GM19455 (cell line): ENCODE measurements at regions not wholly inside any gene's neighbourhood (a gene's known extent, or its start where the extent isn't known, plus 50 kb on each side); places are given as distances from the start of the nearest gene placed in this dataset.
"Not testable (repeated sequence)": the region's sequence is repeated elsewhere in the genome, so short reads cannot be mapped to it uniquely, and the experiment has no call there.

Experiments used
- ATAC-seq: cut with Tn5 transposase; IDR thresholded peaks from one replicate; pipeline ENCODE4 v1.9.1; 2021; ENCODE audit not compliant: unreplicated experiment

DNA sequence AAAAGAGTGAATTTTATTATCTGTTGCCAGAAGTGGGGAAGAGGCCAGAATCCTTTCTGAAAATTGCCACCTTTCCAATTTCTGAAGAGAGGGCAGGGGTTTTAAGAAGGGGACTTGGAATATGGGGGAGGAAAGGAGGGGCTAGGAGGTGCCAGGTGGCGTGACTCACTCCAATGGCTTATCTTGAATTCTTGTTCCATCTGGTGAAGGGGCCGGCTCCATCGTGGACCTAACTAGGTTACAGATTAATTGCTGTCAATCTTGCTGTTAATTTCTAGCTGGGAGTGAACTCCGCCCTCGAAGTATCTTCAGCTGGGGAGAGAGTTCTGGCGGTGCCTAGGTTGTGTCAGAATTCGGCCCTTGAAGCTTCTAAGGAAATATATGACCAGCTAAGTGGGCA, 138.7 kb downstream of the YTHDC2 start:
- ATAC-seq = no peak

DNA sequence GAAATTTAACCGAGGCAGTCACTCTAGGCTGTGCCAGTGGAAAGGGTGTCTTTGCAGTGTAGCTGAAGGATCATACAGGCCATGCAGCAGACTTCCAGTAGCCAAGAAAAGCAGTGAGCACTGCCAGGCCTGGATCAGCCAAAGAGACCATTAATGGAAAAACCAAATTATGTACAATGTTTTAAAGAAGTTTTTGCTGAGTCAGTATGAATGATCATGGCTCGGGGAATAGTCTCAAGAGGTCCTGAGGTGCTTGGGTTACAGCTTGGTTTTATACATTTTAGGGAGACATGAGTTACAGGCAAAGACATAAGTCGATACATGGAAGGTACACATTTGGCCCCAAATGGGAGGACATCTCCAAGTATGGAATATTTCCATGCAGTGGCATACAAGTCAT, 141.3 kb downstream of the YTHDC2 start:
- ATAC-seq = no peak

DNA sequence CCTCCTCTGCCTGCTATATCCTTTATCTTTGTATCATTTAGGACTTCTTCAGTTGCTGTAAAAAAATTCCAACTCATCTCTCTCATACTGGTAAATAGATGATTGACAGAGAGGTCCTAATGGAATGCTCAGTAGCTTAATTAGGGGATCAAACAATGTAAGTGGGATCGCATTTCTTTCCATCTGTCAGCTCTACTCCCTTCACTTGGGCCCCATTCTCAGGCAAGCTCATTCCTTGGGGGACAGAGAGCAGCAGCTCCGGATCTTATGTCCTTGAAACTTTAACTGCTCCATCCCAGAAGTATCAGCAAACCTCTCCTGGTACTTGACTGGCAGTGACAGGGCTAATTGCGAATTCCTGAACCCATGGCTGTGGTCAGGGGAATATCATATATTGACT, 146.7 kb downstream of the YTHDC2 start:
- no peak for ATAC-seq

DNA sequence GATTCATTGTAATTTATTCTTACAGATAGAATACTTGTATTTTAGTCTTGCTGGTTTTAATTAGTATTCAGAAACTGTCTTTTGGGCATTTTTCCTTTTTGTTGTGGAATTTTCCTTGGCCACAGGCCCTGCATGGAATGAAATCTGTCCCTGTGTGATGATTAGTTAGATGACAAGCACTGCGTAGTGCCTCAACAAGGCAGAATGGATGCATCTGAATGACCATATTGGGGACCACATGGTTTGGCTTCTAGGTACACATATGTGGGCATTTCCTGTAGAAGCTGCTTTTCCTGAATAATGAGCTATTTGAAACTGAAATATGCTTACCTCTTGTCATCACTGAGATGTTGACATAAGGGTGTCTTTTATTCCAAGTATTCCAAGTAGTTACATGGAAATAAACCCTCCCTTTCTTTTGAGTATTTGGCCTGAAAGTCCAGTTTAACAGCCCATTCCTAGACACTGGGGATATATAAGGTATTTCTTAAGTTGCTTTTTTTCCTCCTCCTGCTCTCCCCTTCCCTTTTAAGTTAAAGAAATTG, 147.3 kb downstream of the YTHDC2 start:
- no peak for ATAC-seq

DNA sequence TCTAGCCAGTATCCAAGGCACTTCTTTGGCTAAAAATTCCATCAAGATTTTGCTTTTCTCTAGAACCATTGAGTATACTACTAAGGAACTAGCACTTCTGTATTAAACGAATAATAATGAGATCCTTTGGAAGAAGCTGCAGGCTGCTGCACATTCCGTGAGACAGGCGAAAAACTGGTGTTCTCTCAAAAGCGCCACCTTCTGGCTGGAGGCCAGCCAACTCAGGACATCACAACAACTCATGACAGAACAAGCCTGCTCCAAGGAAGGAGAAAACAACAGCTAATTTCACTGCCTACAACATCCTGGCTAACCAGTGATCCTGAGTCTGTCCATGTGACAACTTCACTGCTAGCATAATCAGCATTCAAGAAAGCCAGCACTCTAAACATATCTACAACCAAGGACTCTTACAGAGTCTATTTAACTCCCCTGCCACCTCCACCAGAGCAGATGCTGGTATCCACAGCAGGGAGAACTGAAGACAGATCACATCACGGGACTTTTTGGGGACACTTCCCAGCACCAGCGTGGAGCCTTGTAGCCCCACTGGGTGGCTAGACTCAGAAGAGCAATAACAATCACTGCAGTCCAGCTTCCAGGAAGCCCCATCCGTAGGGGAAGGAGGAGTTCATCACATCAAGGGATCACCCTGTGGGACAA, 150.5 kb downstream of the YTHDC2 start:
- ATAC-seq = peak; percentile 87

DNA sequence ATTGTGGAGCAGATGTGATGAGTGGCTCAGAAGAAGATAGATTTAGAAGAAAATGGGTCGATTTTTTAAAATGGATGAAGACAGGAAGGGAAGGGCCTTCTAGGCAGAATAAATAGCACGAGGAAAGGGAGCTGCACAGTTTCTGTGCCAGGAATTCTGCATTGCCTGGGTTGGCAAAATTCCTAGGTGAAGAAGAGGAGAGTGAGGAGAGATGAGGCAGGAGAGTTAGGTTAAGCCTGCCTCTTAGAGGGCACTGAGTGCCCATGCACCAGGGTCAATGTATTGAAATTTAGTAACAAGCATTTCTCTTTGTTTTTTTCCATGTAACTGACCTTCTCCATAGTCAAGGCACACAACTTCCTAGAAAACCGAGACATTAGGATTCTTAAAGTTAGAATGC, 159.5 kb downstream of the YTHDC2 start:
- ATAC-seq = no peak

DNA sequence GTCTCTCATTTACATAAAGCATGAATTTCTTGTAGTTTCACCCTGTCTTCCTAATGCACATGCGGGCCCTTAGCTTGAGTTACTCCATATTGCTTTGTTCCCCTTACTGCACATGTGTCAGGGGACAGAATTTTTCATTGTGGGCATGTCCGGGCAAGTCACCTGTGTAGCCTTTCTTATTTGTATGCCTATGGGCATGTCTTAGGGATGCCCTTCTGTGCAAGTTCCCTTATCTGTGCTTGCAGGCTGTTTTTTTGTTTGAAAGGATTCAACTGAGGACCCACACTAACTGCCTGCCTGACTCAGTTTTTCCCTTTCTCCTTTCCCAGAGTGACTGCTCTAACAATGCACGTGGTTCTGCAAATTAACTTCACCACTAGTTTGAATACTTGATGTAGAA, 161.7 kb downstream of the YTHDC2 start:
- no peak for ATAC-seq

DNA sequence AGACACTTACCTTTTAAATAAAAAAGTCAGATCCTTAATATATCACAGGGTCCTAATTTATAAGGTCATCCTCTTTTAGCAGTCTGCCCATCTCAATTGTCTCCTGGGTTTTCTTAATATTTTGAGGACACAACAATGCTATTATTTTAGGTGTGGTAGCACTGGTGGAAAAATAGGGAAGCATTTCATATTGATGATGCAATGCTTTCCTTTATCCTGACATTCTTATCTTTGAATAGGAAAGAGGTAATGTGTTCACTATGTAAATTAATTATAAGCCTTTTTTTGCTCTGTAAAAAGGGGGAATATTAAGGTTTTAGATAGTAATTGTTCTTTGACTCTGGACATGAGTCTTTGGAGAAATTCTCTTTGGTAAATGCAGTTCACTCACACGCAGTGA, 164.7 kb downstream of the YTHDC2 start:
- no peak for ATAC-seq

DNA sequence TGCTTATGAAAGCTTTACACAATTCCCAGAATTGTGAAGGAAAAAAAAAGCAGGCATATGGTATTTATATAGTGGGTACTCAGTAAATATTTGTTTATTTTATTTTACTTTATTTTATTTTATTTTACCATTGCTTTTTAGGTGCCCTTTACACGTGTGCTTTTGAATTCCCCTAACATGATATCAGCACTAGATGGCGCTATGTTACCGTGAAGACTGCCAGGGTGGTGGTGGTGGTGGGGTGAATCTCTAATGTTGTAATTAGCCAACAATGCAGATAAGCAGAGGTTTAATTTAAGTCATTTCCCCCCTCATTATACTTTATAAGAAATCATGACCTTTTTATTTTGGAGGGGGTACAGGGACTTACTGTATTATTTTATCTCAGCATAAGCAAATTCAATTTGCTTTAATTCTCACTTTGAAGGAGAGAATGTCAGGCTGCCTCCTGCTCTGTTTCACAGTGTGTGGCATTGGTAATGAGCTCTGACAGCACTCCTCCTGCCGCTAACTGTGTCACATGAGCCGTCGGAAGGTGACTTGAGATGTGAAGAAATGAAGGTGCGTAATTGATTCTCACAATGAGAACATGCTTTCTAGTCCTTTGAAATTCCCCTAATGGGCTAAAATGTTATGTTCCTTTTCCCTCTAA, 165.6 kb downstream of the YTHDC2 start:
- no peak for ATAC-seq

DNA sequence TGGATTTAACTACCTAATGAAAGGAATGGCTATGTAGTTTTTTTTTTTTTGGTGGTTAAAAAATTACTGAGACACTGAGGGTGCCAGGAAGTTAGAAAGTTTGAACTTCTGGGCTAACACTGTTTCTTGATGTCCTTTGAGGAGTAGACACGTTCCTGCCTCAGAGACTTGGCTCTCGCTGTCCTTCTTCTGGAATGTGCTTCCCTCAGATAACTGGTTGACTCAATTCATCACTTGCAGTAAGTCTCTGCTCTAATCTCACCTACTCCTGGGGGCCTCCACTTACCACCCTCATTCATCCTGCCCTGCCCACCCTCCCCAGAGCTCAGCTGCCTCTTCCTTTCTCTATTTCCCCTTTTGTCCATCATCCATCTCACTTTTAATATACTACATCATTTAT, 167.0 kb downstream of the YTHDC2 start:
- no peak for ATAC-seq

DNA sequence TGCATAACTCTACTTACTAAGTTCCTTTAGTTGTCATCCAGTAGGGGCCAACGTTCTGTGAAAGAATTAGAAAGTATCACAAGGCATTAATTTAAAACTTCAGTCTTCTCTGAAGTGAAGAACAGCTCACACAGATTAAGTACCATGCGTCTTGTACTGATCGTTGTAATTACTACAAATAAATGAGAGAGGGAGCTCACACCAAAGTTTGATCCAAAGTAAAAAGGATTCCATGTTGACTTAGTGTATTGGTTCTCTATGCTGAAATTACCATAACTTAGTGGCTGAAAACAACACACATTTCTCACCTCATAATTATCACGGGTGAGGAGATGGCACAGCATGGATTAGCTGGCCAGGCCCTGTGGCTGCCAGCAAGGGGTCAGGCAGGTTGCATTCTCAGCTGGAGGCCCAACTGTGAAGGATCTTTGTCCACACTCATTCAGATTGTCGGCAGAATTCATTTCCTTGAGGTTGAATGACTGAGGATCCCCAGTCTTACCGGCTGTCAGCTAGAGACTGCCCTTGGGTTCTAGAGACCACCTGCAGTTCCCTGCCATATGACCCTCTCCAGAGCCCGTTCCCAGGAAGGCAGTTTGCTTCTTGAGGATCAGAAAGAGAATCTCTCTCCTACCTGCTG, 169.1 kb downstream of the YTHDC2 start:
- ATAC-seq = no peak

DNA sequence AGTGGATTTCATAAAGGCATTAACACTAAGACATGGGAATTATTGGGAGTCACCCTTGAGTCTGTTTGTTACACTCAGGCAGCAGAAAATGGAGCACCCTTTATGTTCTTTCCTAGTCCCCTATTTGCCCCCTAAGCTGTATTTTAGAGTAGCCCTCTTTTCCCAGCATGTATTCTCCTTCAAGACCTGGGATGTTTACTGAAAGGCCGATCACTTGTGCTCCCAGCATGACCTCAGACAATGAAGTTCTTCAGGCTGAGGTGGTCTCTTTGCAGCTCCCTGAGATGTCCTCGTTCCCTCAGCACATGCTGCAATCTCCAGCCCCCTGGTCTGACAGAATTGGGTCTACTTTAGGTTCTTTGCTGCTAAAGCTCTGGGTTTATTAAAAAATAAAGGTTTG, 169.7 kb downstream of the YTHDC2 start:
- ATAC-seq = no peak

DNA sequence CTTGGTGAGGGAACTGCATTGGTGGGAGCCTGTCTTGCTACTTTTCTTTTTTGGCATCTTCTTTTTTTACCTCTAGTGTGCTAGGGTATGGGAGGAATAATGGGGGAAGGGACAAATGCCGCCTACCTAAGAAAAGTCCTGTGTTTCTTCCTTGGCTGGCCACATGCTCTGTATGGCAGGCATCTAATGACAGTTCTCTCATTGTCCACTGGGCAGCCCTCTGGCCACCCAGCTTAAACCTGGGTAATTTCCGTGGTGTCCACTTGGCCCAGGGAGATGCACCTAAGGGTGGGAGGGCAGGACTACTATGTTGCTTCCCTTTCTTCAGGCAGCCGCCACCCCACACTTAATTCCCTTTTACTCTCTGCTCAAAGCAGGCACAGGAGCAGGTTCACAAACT, 173.1 kb downstream of the YTHDC2 start:
- no peak for ATAC-seq

DNA sequence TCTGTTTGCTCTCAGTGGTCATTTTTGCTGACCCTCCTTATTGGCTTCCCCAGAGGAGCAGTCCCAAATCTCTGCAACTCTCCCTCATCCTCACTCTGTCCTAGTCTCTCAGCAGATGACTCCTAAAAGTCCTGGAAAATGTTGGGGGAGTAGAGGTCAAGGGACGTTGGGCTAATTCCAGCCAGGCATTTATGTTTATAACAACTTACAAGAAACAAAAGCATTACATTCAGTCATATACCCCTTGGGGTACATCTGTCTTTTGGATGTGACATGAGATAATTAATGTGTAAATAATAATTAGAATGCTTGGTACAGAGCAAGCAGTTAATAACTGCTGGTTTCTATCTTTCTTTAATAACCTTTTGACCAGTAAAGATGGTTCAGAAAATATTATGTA, 176.2 kb downstream of the YTHDC2 start:
- no peak for ATAC-seq

DNA sequence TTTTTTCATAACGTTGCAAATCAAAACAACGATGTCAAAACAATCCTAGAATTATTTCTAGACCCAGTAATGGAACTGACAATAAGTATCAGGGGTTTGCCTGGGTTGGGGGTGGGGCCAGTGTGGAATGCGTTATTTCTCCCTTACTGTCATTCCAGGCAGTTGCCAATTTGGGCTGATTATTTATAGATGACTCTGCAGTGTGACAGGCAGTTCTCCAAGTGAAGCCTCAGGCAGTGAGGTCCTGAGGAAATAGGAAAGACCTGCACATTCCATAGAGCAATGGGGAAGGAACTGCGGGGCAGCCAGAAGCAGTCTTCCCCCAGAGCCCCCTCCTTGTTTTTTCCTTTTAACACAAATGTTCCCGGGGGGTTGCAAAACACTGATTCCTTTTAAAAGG, 179.0 kb downstream of the YTHDC2 start:
- ATAC-seq = no peak

DNA sequence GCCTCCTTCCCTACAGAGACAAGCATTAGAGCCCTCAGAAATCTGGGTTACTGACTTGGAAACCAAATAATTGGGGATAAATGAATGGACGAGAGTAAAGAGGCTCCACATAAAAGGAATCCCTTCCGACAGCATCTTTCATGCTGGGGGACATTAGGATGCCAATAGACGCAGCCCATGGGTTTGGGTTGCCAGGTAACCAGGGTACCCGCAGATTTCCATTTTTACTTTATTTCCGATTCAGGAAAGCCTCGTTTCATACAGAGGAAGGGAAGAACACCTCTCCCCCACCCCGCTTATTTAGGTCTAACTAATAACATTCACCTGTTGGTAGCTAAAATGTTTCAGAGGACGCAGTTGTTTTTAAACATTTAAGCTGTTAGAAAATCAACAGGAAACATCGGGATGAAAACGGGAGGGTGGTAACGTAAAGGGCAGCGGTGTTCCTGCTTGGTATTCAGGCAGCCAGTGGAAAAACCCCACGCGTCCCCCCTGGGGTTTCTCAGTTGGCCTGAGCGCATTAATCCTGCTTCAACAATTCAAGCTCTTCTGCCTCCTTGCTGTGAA, 179.5 kb downstream of the YTHDC2 start:
- no peak for ATAC-seq

DNA sequence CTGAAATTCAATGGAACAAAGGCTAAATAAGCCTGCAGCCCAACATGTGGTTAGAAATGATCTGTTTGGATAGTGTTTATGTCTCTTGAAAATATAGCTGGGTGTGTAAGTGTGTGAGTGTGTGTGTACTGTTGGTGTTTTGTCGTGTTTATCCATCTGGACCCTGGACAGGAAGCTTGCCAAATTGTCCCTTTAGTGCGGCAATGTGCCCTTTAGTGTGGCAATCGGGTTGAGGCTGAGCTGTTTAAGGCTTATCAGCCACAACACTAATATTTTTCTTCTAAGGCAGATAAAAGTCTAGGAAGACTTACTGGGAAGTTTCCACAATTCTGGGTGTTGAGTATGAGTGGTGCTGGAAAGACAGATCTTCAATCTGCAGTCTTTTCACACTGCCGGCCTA, 180.2 kb downstream of the YTHDC2 start:
- no peak for ATAC-seq

DNA sequence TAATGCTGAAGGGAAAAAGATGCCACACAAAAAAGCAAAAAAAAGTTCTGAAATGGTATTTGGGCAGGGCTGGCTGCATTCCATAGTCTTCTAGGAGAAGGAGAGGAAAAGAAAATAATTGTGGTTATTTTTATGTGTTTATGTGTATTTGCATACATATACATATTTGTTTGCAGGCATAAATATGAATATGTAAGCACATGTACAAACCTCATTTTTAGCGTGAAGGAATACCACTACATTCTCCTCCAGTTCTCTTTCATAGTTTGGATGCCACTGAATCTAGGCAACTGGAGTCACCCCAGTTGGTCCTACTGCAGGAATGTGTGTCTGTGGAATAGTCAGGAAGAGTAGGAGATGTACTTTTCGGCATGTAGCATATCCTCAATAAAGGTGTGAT, 181.1 kb downstream of the YTHDC2 start:
- ATAC-seq = no peak

DNA sequence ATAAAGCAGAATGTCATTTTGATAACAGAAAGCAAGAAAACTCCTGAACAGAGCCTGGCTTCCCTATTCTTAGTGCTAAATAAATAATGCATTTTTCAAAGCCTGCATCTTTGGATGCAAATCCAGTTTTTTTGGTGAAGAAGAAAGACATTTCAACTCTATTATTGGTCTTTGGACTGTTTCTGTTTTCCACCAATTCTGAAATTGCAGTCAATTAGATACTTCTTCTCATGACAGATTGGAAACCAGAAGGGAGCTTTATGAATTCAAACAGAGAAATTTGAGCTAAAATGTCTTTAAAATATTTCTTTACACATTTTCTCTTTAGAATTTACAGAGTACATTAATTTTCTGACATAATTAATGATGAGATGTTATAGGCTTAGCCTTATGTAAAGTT, 189.8 kb downstream of the YTHDC2 start:
- ATAC-seq = no peak

DNA sequence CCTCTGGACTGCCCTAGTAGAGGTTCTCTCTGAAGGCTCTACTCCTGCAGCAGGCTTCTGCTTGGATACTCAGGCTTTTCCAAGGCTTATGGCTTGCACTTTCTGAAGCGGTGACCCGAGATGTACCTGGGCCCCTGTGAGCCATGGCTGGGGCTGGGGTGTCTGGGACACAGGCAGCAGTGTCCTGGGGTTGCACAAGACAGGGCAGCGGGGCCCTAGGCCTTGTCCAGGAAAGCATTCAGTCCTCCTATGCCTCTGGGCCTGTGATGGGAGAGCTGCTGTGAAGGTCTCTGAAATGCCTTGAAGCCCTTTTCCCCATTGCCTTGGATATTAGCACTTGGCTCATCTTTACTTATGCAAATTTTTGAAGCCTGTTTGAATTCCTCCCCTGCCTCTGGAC, 192.2 kb downstream of the YTHDC2 start:
- ATAC-seq = no peak

DNA sequence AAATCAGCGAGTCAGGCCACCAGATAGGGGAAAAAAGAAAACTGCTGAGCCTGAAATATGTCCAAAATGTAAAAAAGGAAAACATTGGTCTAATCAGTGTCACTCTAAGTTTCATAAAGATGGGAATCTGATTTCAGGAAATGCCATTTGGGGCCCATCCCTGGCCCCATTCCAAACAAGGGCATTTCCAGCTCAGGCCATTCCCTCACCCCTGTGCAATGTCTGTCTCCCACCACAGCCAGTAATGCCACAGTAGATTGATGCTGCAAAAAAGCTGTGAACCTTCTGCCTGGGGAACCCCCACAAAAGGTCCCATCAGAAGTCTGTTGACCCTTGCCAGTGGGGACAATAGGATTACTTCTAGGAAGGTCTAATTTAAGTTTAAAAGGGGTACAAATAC, 199.6 kb downstream of the YTHDC2 start:
- ATAC-seq = no peak

DNA sequence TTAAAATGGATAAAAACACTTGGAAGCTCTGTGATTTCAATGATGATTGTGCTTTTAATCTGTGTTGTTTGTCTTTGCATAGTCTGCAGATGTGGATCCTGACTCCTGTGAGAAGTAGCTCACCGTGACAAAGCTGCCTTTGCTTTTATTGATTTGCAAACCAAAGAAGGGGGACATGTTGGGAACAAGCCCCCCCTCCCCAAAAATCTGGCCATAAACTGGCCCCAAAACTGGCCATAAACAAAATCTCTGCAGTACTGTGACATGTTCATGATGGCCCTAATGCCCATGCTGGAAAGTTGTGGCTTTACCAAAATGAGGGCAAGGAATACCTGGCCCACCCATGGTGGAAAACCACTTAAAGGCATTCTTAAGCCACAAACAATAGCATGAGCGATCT, 202.4 kb downstream of the YTHDC2 start:
- ATAC-seq = not testable (repeated sequence)
